Pons (tissue), 1 donor: ENCODE measurements at regions not wholly inside any gene's neighbourhood (a gene's known extent, or its start where the extent isn't known, plus 50 kb on each side); places are given as distances from the start of the nearest gene placed in this dataset.
A peak's percentile ranks its signal among the peaks of the same experiment; 100 is the strongest.
"Not testable (repeated sequence)": the region's sequence is repeated elsewhere in the genome, so short reads cannot be mapped to it uniquely, and the experiment has no call there.

ENCODE experiments used
- DNase-seq: peaks from one replicate; pipeline ENCODE4 v3.0.0-alpha.2; 2016; ENCODE audit warnings: low spot score

- DNase-seq: no peak
Observed at GRCh38 chr1:80533093-80533492, 1267.6 kb upstream of the ADGRL2 start.

GRCh38 chr1:80531182-80531581 lies 1269.6 kb upstream of the ADGRL2 start:
- DNase-seq: no peak

- no peak for DNase-seq
Observed at GRCh38 chr1:80529546-80529945, 1271.2 kb upstream of the ADGRL2 start.

GRCh38 chr1:80523861-80524260 lies 1276.9 kb upstream of the ADGRL2 start:
- DNase-seq: no peak

- DNase-seq: not testable (repeated sequence)
Observed at GRCh38 chr1:80523071-80523470, 1277.7 kb upstream of the ADGRL2 start.

- no peak for DNase-seq
Observed at GRCh38 chr1:80520949-80521348, 1279.8 kb upstream of the ADGRL2 start.

GRCh38 chr1:80517062-80517461 lies 1283.7 kb upstream of the ADGRL2 start:
- DNase-seq: no peak

- DNase-seq: no peak
Observed at GRCh38 chr1:80509965-80510522, 1290.7 kb upstream of the ADGRL2 start.

- no peak for DNase-seq
Observed at GRCh38 chr1:80506216-80506615, 1294.5 kb upstream of the ADGRL2 start.

- DNase-seq: no peak
Observed at GRCh38 chr1:80498673-80499072, 1302.1 kb upstream of the ADGRL2 start.

GRCh38 chr1:80495806-80496205 lies 1304.9 kb upstream of the ADGRL2 start:
- DNase-seq: no peak

- no peak for DNase-seq
Observed at GRCh38 chr1:80472145-80472544, 1328.6 kb upstream of the ADGRL2 start.

- DNase-seq: no peak
Observed at GRCh38 chr1:80468356-80468755, 1332.4 kb upstream of the ADGRL2 start.

- DNase-seq: peak; percentile 66
Observed at GRCh38 chr1:80462006-80462405, 1338.7 kb upstream of the ADGRL2 start.

- peak; percentile 31 for DNase-seq
Observed at GRCh38 chr1:80457409-80457808, 1343.3 kb upstream of the ADGRL2 start.

GRCh38 chr1:80453775-80454174 lies 1347.0 kb upstream of the ADGRL2 start:
- DNase-seq: no peak

- no peak for DNase-seq
Observed at GRCh38 chr1:80450711-80451110, 1350.0 kb upstream of the ADGRL2 start.

GRCh38 chr1:80448081-80448480 lies 1352.7 kb upstream of the ADGRL2 start:
- no peak for DNase-seq

GRCh38 chr1:80447526-80447925 lies 1353.2 kb upstream of the ADGRL2 start:
- DNase-seq: no peak

- no peak for DNase-seq
Observed at GRCh38 chr1:80445033-80445432, 1355.7 kb upstream of the ADGRL2 start.

GRCh38 chr1:80444171-80444570 lies 1356.6 kb upstream of the ADGRL2 start:
- DNase-seq: no peak

- no peak for DNase-seq
Observed at GRCh38 chr1:80441664-80442063, 1359.1 kb upstream of the ADGRL2 start.

- no peak for DNase-seq
Observed at GRCh38 chr1:80436851-80437250, 1363.9 kb upstream of the ADGRL2 start.

GRCh38 chr1:80427881-80428280 lies 1372.9 kb upstream of the ADGRL2 start:
- DNase-seq: no peak

GRCh38 chr1:80424249-80424648 lies 1376.5 kb upstream of the ADGRL2 start:
- DNase-seq: no peak
